ENCODE measurements at regions not wholly inside any gene's neighbourhood (a gene's known extent, or its start where the extent isn't known, plus 50 kb on each side); places are given as distances from the start of the nearest gene placed in this dataset.

- ATAC-seq (no peak), DNase-seq (no peak), FAIRE-seq (no peak)
- H3K27ac ChIP-seq = no peak overlapping the region
- no peaks in the 10 kb centered on the region for H3K36me3 ChIP-seq
- H3K27me3 ChIP-seq = no peaks in the 10 kb centered on the region
- H3K9me3 ChIP-seq = no peaks in the 10 kb centered on the region
- TF ChIP-seq, protein P1, sequence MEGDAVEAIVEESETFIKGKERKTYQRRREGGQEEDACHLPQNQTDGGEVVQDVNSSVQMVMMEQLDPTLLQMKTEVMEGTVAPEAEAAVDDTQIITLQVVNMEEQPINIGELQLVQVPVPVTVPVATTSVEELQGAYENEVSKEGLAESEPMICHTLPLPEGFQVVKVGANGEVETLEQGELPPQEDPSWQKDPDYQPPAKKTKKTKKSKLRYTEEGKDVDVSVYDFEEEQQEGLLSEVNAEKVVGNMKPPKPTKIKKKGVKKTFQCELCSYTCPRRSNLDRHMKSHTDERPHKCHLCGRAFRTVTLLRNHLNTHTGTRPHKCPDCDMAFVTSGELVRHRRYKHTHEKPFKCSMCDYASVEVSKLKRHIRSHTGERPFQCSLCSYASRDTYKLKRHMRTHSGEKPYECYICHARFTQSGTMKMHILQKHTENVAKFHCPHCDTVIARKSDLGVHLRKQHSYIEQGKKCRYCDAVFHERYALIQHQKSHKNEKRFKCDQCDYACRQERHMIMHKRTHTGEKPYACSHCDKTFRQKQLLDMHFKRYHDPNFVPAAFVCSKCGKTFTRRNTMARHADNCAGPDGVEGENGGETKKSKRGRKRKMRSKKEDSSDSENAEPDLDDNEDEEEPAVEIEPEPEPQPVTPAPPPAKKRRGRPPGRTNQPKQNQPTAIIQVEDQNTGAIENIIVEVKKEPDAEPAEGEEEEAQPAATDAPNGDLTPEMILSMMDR (IDR thresholded peaks at IDR 0.05) = no peak
- no peak overlapping the region for H3K4me3 ChIP-seq
- intact Hi-C loops (cut with DNase I) = no loop called here
- WGBS, 2 donors = 14 to 15% methylated on average over 2 of the region's 2 CpGs
- no peaks in the 10 kb centered on the region for H3K4me1 ChIP-seq
These were observed 587.8 kb upstream of the PCDH20 start for GRCh38 chr13:62003452-62003851.

DNA sequence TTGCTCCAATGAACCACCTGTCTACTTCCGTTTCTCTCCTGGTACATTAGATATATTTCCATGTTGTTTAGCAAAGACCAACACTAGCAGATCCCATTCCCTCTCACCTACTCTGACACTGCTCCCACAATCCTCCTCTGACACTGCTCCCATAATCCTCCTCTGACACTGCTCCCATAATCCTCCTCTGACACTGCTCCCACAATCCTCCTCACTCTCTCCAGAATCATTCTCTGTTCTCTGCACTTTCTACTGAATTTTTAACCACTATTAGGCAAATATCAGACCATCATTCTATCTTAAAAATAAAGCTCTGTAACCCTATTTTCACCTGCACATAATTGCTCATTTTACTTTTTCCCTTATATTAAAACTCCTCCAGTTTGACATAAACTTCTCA lies 578.5 kb upstream of the PCDH20 start:
- Histone ChIP-seq H3K27ac (no peak overlapping the region), H3K4me1 (no peaks in the 10 kb centered on the region), H3K36me3 (no peaks in the 10 kb centered on the region), H3K9me3 (no peaks in the 10 kb centered on the region), H3K27me3 (peaks cover 0 to 3% (median 0%) of the 10 kb centered on the region in 4 donors), H3K4me3 (no peak overlapping the region)
- 36 to 44% methylated on average over 1 of the region's 1 CpG for WGBS, 2 donors
- FAIRE-seq = no peak
- TF ChIP-seq, protein P1 (IDR thresholded peaks at IDR 0.05) = no peak
- DNase-seq = no peak
- intact Hi-C loops (cut with DNase I) = no loop called here
- ATAC-seq = no peak

DNA sequence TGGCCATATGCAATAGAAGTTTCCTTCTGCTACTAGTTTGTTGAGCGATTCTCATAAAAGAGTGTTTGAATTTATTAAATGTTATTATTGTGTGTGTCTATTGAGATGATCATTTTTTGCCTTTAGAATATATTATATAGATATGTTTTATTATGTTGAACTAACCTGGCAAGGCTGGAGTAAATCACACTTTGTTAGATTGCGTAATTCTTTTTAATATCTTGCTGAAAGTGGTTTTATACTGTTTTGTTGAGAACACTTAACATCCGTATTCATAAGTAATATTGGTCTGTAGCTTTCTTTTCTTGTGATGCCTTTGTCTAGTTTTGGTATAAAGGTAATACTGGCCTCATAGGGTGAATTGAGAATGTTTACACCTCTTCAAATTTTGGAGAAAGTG lies 574.3 kb upstream of the PCDH20 start:
- no peaks in the 10 kb centered on the region for H3K27me3 ChIP-seq
- intact Hi-C loops (cut with DNase I) = no loop called here
- H3K27ac ChIP-seq = no peak overlapping the region
- TF ChIP-seq, protein P1 (IDR thresholded peaks at IDR 0.05) = no peak
- H3K4me3 ChIP-seq = no peak overlapping the region
- 73 to 81% methylated on average over 3 of the region's 3 CpGs for WGBS, 2 donors
- DNase-seq = no peak
- H3K4me1 ChIP-seq = no peaks in the 10 kb centered on the region
- H3K36me3 ChIP-seq = no peaks in the 10 kb centered on the region
- no peak for FAIRE-seq
- H3K9me3 ChIP-seq = no peaks in the 10 kb centered on the region
- no peak for ATAC-seq

DNA sequence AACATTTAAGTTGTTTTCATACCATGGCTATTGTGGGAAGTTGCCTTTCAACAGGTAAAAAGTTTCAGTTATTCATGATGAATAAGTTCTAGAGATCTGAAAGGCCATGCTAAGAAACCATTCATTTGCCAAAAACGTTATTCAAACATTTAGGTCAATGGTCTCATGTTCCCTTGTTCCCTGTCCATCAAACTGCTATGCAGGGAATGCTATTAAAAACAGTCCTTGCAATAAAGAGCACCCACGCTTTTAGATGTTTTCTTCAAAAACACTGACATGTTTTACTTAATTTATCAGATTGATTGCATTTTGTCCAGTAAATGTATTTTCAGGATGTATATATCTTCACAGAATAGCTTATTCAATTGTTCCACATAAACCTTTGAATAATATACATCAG lies 573.2 kb upstream of the PCDH20 start:
- WGBS, 2 donors = 31 to 33% methylated on average over 2 of the region's 2 CpGs

GRCh38 chr13:61975001-61975400 lies 559.4 kb upstream of the PCDH20 start:
- ATAC-seq (no peak), DNase-seq (no peak), FAIRE-seq (no peak)
- TF ChIP-seq, protein P1 (IDR thresholded peaks at IDR 0.05) = no peak
- H3K36me3 ChIP-seq = no peaks in the 10 kb centered on the region
- WGBS, 2 donors = 45 to 54% methylated on average over 3 of the region's 3 CpGs
- no peaks in the 10 kb centered on the region for H3K9me3 ChIP-seq
- no peaks in the 10 kb centered on the region for H3K4me1 ChIP-seq
- H3K27ac ChIP-seq = no peak overlapping the region
- no peak overlapping the region for H3K4me3 ChIP-seq
- intact Hi-C loops (cut with DNase I) = no loop called here
- H3K27me3 ChIP-seq = no peaks in the 10 kb centered on the region

More for the DNA sequence above, 573.2 kb upstream of the PCDH20 start:
- FAIRE-seq = no peak
- Histone ChIP-seq H3K36me3 (no peaks in the 10 kb centered on the region), H3K4me3 (no peak overlapping the region), H3K4me1 (no peaks in the 10 kb centered on the region), H3K27me3 (no peaks in the 10 kb centered on the region), H3K9me3 (no peaks in the 10 kb centered on the region), H3K27ac (no peak overlapping the region)
- TF ChIP-seq, protein P1 (IDR thresholded peaks at IDR 0.05) = no peak
- ATAC-seq = no peak
- DNase-seq = no peak
- intact Hi-C loops (cut with DNase I) = no loop called here

All from pancreas (tissue), 10 donors.